ENCODE measurements at regions not wholly inside any gene's neighbourhood (a gene's known extent, or its start where the extent isn't known, plus 50 kb on each side); places are given as distances from the start of the nearest gene placed in this dataset.

GRCh38 chr9:85319936-85320656 is 421.7 kb downstream of the AGTPBP1 start:
- TF ChIP-seq, protein P1, sequence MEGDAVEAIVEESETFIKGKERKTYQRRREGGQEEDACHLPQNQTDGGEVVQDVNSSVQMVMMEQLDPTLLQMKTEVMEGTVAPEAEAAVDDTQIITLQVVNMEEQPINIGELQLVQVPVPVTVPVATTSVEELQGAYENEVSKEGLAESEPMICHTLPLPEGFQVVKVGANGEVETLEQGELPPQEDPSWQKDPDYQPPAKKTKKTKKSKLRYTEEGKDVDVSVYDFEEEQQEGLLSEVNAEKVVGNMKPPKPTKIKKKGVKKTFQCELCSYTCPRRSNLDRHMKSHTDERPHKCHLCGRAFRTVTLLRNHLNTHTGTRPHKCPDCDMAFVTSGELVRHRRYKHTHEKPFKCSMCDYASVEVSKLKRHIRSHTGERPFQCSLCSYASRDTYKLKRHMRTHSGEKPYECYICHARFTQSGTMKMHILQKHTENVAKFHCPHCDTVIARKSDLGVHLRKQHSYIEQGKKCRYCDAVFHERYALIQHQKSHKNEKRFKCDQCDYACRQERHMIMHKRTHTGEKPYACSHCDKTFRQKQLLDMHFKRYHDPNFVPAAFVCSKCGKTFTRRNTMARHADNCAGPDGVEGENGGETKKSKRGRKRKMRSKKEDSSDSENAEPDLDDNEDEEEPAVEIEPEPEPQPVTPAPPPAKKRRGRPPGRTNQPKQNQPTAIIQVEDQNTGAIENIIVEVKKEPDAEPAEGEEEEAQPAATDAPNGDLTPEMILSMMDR (IDR thresholded peaks at IDR 0.05), result no peak
- TF ChIP-seq POLR2A (IDR thresholded peaks at IDR 0.05), result no peak
